Neural progenitor cell (in vitro differentiated cells): ENCODE measurements at regions not wholly inside any gene's neighbourhood (a gene's known extent, or its start where the extent isn't known, plus 50 kb on each side); places are given as distances from the start of the nearest gene placed in this dataset.
A peak's percentile ranks its signal among the peaks of the same experiment; 100 is the strongest.

ENCODE experiments used
- DNase-seq: peaks from one replicate; pipeline ENCODE4 v3.0.0-alpha.2; 2016; ENCODE audit warnings: low spot score
- H2AFZ ChIP-seq: fragments of 200-600 bp; sonication (generic); replicated peaks from 2 replicates; pipeline ENCODE4 v1.6.1; 2016; ENCODE audit warnings: antibody characterized with exemption
- H3F3A ChIP-seq: fragments of 200-600 bp; sonication (generic); 2 replicates; pipeline ENCODE4 v1.6.1; 2016; ENCODE audit warnings: antibody characterized with exemption, low read depth
- H3K27ac ChIP-seq: fragments of 200-600 bp; sonication (generic); 2 replicates; pipeline ENCODE4 v1.5.1; 2016; ENCODE audit warnings: mild to moderate bottlenecking
- H3K27me3 ChIP-seq: fragments of 200-600 bp; sonication (generic); 2 replicates; pipeline ENCODE4 v1.6.1; 2016; ENCODE audit warnings: mild to moderate bottlenecking, moderate library complexity
- H3K36me3 ChIP-seq: fragments of 200-600 bp; sonication (generic); 2 replicates; pipeline ENCODE4 v1.5.1; 2016
- H3K4me1 ChIP-seq: fragments of 200-600 bp; sonication (generic); 2 replicates; pipeline ENCODE4 v1.6.1; 2016; ENCODE audit warnings: mixed run types
- H3K4me2 ChIP-seq: fragments of 200-600 bp; sonication (generic); 2 replicates; pipeline ENCODE4 v1.6.1; 2016
- H3K4me3 ChIP-seq: fragments of 200-600 bp; sonication (generic); 2 replicates; pipeline ENCODE4 v1.5.1; 2016
- H3K79me2 ChIP-seq: fragments of 200-600 bp; sonication (generic); 2 replicates; pipeline ENCODE4 v1.6.1; 2016; ENCODE audit warnings: low read depth
- H3K9ac ChIP-seq: fragments of 200-600 bp; sonication (generic); 2 replicates; pipeline ENCODE4 v1.6.1; 2016
- H3K9me3 ChIP-seq: fragments of 200-600 bp; sonication (generic); 2 replicates; pipeline ENCODE4 v1.5.1; 2016; ENCODE audit warnings: low read depth
- H4K20me1 ChIP-seq: fragments of 200-600 bp; sonication (generic); 2 replicates; pipeline ENCODE4 v1.6.1; 2016; ENCODE audit warnings: low read depth
- H3K27ac Mint-ChIP-seq: 3 replicates; pipeline ENCODE4 v1.8.0; 2021; ENCODE audit warnings: mixed read lengths
- H3K27me3 Mint-ChIP-seq: 2 replicates; pipeline ENCODE4 v1.8.0; 2022; ENCODE audit warnings: low read depth, mild to moderate bottlenecking, inconsistent platforms, moderate library complexity, mixed read lengths; ENCODE audit not compliant: insufficient read depth
- H3K36me3 Mint-ChIP-seq: 3 replicates; pipeline ENCODE4 v1.8.0; 2021; ENCODE audit warnings: mixed read lengths
- H3K4me1 Mint-ChIP-seq: 3 replicates; pipeline ENCODE4 v1.8.0; 2021; ENCODE audit warnings: mixed read lengths
- H3K4me3 Mint-ChIP-seq: 3 replicates; pipeline ENCODE4 v1.8.0; 2021; ENCODE audit warnings: mild to moderate bottlenecking, moderate library complexity, mixed read lengths
- H3K9me3 Mint-ChIP-seq: 3 replicates; pipeline ENCODE4 v1.8.0; 2020; ENCODE audit warnings: mixed read lengths
- CTCF ChIP-seq: fragments of 200-600 bp; sonication (generic); IDR thresholded peaks from 2 replicates; pipeline ENCODE4 v1.5.1; 2017; ENCODE audit warnings: antibody characterized with exemption, mild to moderate bottlenecking
- EZH2 ChIP-seq: fragments of 200-600 bp; sonication (generic); IDR thresholded peaks from 2 replicates; pipeline ENCODE4 v1.6.1; 2017; ENCODE audit warnings: antibody characterized with exemption, mild to moderate bottlenecking, moderate library complexity
- EZH2phosphoT487 ChIP-seq: fragments of 200-600 bp; sonication (generic); IDR thresholded peaks from 2 replicates; pipeline ENCODE4 v1.6.1; 2017; ENCODE audit warnings: antibody characterized with exemption

- Mint-ChIP-seq H3K27ac (peak overlapping the region; percentile 16), H3K27me3 (peaks cover 5% of the 10 kb centered on the region), H3K36me3 (no peaks in the 10 kb centered on the region), H3K4me3 (no peak overlapping the region), H3K4me1 (peaks cover 16% of the 10 kb centered on the region), H3K9me3 (peaks cover 7% of the 10 kb centered on the region)
- no peak overlapping the region for H3K9ac ChIP-seq
- H3F3A ChIP-seq: no peaks in the 10 kb centered on the region
- no peaks in the 10 kb centered on the region for H3K79me2 ChIP-seq
- no peaks in the 10 kb centered on the region for H4K20me1 ChIP-seq
- no peak overlapping the region for H3K4me3 ChIP-seq
- no peaks in the 10 kb centered on the region for H3K36me3 ChIP-seq
- H3K27ac ChIP-seq: no peak overlapping the region
- no peaks in the 10 kb centered on the region for H3K27me3 ChIP-seq
- no peak for TF ChIP-seq EZH2
- no peak for TF ChIP-seq CTCF
- TF ChIP-seq EZH2phosphoT487: no peak
- H2AFZ ChIP-seq: no peak overlapping the region
- no peaks in the 10 kb centered on the region for H3K9me3 ChIP-seq
- no peak overlapping the region for H3K4me2 ChIP-seq
- H3K4me1 ChIP-seq: peaks cover 10% of the 10 kb centered on the region
- DNase-seq: no peak
Measured at GRCh38 chr6:210778-211374, 81.4 kb upstream of the DUSP22 start.

- H3K9me3 Mint-ChIP-seq: peaks cover 7% of the 10 kb centered on the region
- H3K36me3 ChIP-seq: no peaks in the 10 kb centered on the region
- no peaks in the 10 kb centered on the region for H3K9me3 ChIP-seq
- no peaks in the 10 kb centered on the region for H3K79me2 ChIP-seq
- H3K27me3 Mint-ChIP-seq: peaks cover 5% of the 10 kb centered on the region
- H3K27ac Mint-ChIP-seq: peak overlapping the region; percentile 6
- no peak overlapping the region for H2AFZ ChIP-seq
- no peak overlapping the region for H3K4me3 Mint-ChIP-seq
- no peaks in the 10 kb centered on the region for H3K36me3 Mint-ChIP-seq
- H4K20me1 ChIP-seq: no peaks in the 10 kb centered on the region
- peaks cover 16% of the 10 kb centered on the region for H3K4me1 Mint-ChIP-seq
- H3F3A ChIP-seq: no peaks in the 10 kb centered on the region
- DNase-seq: no peak
- H3K4me2 ChIP-seq: no peak overlapping the region
- H3K9ac ChIP-seq: no peak overlapping the region
- no peak overlapping the region for H3K4me3 ChIP-seq
- no peak overlapping the region for H3K27ac ChIP-seq
- no peaks in the 10 kb centered on the region for H3K27me3 ChIP-seq
- no peak for TF ChIP-seq EZH2
- no peak for TF ChIP-seq EZH2phosphoT487
- no peak for TF ChIP-seq CTCF
- peaks cover 10% of the 10 kb centered on the region for H3K4me1 ChIP-seq
Measured at GRCh38 chr6:211871-212497, 80.3 kb upstream of the DUSP22 start.

GRCh38 chr6:213284-213683 lies 79.0 kb upstream of the DUSP22 start:
- TF ChIP-seq CTCF (no peak), EZH2 (no peak), EZH2phosphoT487 (no peak)
- Mint-ChIP-seq H3K4me3 (no peak overlapping the region), H3K27ac (no peak overlapping the region), H3K27me3 (peaks cover 2% of the 10 kb centered on the region), H3K4me1 (peaks cover 14% of the 10 kb centered on the region), H3K36me3 (no peaks in the 10 kb centered on the region), H3K9me3 (peaks cover 7% of the 10 kb centered on the region)
- Histone ChIP-seq H3K36me3 (no peaks in the 10 kb centered on the region), H3K4me1 (peaks cover 10% of the 10 kb centered on the region), H3K27ac (no peak overlapping the region), H3F3A (no peaks in the 10 kb centered on the region), H3K79me2 (no peaks in the 10 kb centered on the region), H2AFZ (no peak overlapping the region), H3K9me3 (no peaks in the 10 kb centered on the region), H3K4me3 (no peak overlapping the region), H3K9ac (no peak overlapping the region), H3K4me2 (no peak overlapping the region), H4K20me1 (no peaks in the 10 kb centered on the region), H3K27me3 (no peaks in the 10 kb centered on the region)
- DNase-seq: no peak
